Stimulated activated memory B cell treated with anti-CD40 and anti-IgM and Interleukin-4, amounts not matched to agents 10 μg/mL and 1 μg/mL and 100 μg/mL, for 72 hours (primary cell): ENCODE measurements at regions not wholly inside any gene's neighbourhood (a gene's known extent, or its start where the extent isn't known, plus 50 kb on each side); places are given as distances from the start of the nearest gene placed in this dataset.
"Not testable (repeated sequence)": the region's sequence is repeated elsewhere in the genome, so short reads cannot be mapped to it uniquely, and the experiment has no call there.

ENCODE experiments used
- ATAC-seq: fragments of 150-1000 bp; cut with Tn5 transposase; 2 replicates; pipeline ENCODE4 v1.10.0; 2021
- H3K27ac Mint-ChIP-seq: one replicate; pipeline ENCODE4 v1.8.0; 2022; ENCODE audit warnings: mild to moderate bottlenecking, mixed read lengths
- H3K27me3 Mint-ChIP-seq: one replicate; pipeline ENCODE4 v1.8.0; 2022; ENCODE audit warnings: mixed read lengths
- H3K36me3 Mint-ChIP-seq: one replicate; pipeline ENCODE4 v1.8.0; 2022; ENCODE audit warnings: mixed read lengths
- H3K4me1 Mint-ChIP-seq: one replicate; pipeline ENCODE4 v1.8.0; 2022; ENCODE audit warnings: mixed read lengths
- H3K4me3 Mint-ChIP-seq: one replicate; pipeline ENCODE4 v1.8.0; 2022; ENCODE audit warnings: mild to moderate bottlenecking, moderate library complexity, mixed read lengths
- H3K9me3 Mint-ChIP-seq: one replicate; pipeline ENCODE4 v1.8.0; 2022; ENCODE audit warnings: mixed read lengths

GRCh38 chr4:7141151-7141834 lies 51.0 kb upstream of the SORCS2 start:
- Mint-ChIP-seq H3K27me3 (peaks cover 56% of the 10 kb centered on the region), H3K4me3 (no peak overlapping the region), H3K27ac (no peak overlapping the region), H3K4me1 (no peaks in the 10 kb centered on the region), H3K9me3 (no peaks in the 10 kb centered on the region), H3K36me3 (no peaks in the 10 kb centered on the region)
- ATAC-seq = no peak

- Mint-ChIP-seq H3K4me3 (no peak overlapping the region), H3K36me3 (no peaks in the 10 kb centered on the region), H3K4me1 (no peaks in the 10 kb centered on the region), H3K27ac (no peak overlapping the region), H3K9me3 (no peaks in the 10 kb centered on the region), H3K27me3 (peaks cover 50% of the 10 kb centered on the region)
- no peak for ATAC-seq
Measured at GRCh38 chr4:7140692-7141069, 51.7 kb upstream of the SORCS2 start.

DNA sequence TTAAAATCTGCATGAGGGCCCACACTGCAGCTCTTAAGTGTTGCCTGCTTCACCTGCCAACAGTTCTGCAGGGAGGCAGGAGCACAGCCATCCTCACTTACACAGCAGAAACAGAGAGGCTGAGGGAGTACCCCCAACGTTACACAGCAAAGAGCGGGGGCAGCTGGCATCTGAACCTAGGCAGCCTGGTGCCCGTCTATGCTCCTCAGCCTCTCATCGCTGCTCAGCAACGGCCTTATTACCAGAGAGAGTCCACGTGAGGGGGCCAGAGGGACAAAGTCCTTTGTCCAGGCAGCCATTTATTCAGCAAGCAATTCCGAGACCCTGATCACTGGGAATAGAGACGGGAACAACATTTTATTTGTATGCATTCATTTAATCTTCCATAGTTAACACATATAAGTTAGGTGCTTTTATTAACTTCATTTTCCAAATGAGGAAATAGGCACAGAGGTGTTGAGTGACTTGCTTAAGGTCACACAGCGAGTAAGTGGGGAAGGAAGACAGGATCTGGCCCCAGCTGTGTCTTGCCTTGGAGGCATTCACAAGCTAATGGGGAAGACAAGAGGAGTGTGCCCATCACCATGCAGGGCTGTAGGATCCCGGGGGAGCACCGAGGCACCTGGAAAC lies 52.2 kb upstream of the SORCS2 start:
- Mint-ChIP-seq H3K27me3 (peaks cover 45% of the 10 kb centered on the region), H3K9me3 (no peaks in the 10 kb centered on the region), H3K36me3 (no peaks in the 10 kb centered on the region), H3K27ac (no peak overlapping the region), H3K4me1 (no peaks in the 10 kb centered on the region), H3K4me3 (no peak overlapping the region)
- no peak for ATAC-seq

- ATAC-seq = peak; percentile 9
- Mint-ChIP-seq H3K27ac (no peak overlapping the region), H3K4me3 (no peak overlapping the region), H3K9me3 (no peaks in the 10 kb centered on the region), H3K27me3 (peaks cover 38% of the 10 kb centered on the region), H3K4me1 (no peaks in the 10 kb centered on the region), H3K36me3 (no peaks in the 10 kb centered on the region)
Measured at GRCh38 chr4:7139167-7139982, 53.0 kb upstream of the SORCS2 start.

DNA sequence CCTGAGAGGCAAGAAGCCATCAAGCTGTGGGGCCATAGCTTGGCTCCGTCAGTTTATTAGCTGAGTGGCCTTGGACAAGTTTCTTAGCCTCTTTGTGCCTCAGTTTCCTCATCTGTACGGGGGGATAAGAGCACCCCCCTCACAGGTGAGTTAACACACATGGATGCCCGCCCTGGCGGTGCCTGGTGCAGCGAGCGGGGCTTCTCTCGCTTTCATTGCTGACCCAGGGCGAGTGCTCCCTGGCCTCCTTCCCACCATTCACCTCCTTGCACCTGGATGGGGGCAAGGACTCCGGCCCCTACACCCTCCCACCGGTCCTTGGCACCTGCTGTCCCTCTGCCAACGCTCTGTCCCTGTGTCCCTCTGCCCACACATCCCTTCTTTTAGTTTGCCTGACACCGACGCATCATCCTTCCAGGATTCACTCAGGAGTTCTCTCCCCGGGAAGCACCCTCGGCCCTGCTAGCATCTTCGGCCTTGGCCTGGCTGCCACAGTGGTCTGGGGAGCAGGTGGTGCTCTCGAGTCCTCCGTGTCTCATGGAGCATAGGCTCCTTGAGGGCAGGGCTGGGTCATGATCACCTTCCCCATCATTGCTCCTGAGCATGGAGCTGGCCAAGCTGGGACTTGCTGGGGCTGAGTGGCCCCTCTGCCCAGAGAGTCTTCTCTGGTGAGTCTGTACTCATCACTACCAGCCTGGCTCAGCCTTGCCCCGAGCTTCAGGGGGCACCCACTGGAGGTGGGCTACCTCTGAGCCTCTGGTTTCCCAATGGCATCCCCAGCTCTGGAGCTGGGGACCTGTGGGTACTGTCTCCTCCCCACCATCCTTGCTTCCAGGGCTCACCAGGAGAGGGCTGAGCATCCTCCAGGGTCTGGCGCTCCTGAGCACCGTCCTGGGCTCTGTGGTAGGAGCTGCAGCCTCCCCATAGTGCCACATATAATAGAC lies 53.8 kb upstream of the SORCS2 start:
- Mint-ChIP-seq H3K27ac (no peak overlapping the region), H3K36me3 (no peaks in the 10 kb centered on the region), H3K27me3 (peaks cover 37% of the 10 kb centered on the region), H3K9me3 (no peaks in the 10 kb centered on the region), H3K4me1 (no peaks in the 10 kb centered on the region), H3K4me3 (no peak overlapping the region)
- no peak for ATAC-seq

DNA sequence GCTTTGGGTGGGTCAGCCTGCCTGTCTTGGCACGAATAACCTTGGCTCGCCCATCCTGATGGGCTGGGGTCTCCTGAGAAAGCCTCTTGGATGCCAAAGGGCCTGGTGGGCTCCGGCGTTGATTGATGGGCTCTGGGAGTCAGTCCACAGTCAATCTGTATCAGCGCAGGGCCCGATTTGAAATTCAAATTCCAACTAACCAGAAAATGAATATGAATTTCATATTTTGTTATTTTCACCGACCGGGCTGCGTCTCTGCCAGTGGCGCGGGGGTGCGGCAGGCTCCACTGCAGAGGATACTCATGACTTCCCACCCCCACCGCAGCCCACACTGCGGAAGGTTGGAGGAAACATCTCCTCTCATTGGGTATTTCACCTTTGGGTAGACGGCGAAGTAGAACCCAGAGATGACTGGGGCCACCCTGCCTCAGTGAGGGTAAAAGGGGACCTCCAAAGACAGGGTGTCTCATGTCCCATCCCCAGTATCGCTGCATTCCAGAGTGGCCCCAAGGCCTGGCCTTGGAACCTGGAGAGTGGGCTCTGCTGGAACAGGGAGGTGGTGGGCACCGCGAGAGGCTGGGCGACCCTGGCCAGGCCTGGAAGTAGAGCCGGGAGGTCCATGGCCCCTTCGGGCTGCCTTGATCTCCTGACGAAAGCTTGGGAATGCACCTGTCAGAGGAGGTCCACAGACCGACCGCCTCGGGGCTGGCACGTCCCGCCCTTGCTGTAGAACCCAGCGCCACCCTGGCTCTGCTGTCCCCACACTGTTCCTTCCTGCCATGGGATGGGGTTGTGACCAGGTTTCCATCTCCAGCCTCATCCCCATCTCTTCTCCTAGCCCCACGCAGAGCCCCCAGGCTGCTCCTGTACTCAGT lies 54.8 kb upstream of the SORCS2 start:
- no peak overlapping the region for H3K4me3 Mint-ChIP-seq
- peaks cover 3% of the 10 kb centered on the region for H3K9me3 Mint-ChIP-seq
- H3K27ac Mint-ChIP-seq = no peak overlapping the region
- no peaks in the 10 kb centered on the region for H3K4me1 Mint-ChIP-seq
- peaks cover 28% of the 10 kb centered on the region for H3K27me3 Mint-ChIP-seq
- H3K36me3 Mint-ChIP-seq = no peaks in the 10 kb centered on the region
- ATAC-seq = no peak

DNA sequence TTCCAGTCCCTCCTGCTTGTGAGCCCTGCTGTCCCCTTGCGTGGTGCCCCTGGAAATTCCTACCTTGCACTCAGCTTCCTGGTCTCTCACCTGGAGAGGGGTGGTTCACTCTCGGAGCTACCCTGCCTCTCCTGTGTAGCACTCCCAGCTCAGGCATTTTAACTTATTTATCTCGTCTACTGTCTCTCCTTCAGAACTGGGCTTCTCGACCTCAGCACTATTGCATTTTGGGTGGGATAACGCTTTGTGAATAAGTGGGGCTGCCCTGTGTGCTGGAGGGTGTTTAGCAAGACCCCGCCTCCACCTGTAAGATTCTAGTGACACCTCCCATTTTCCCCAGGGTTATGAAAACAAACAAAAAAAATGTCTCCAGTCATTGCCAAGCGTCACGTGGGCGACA lies 56.0 kb upstream of the SORCS2 start:
- H3K27ac Mint-ChIP-seq = no peak overlapping the region
- H3K4me3 Mint-ChIP-seq = no peak overlapping the region
- no peaks in the 10 kb centered on the region for H3K4me1 Mint-ChIP-seq
- peaks cover 27% of the 10 kb centered on the region for H3K27me3 Mint-ChIP-seq
- ATAC-seq = no peak
- peaks cover 3% of the 10 kb centered on the region for H3K9me3 Mint-ChIP-seq
- no peaks in the 10 kb centered on the region for H3K36me3 Mint-ChIP-seq

DNA sequence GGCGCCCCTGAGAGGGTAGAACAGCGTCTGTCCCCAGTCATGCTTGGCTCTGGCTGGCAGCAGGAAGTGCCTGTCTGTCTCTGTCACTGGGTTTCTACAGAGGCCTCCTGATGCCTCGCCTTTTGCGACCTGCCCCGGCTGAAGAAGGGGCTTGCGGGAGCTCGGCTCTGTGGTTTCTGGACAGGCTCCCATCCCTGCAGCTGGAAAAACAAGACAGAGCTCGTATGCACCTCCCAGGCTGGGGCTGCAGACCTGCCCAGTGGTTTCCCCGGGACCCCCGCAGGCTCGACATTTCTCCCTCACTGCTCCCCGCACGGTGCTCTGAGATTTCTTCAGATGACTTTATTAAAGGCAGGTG lies 57.0 kb upstream of the SORCS2 start:
- ATAC-seq = no peak
- H3K27me3 Mint-ChIP-seq = peaks cover 25% of the 10 kb centered on the region

GRCh38 chr4:7134737-7135388 lies 57.5 kb upstream of the SORCS2 start:
- no peak for ATAC-seq

More for the DNA sequence above, 57.0 kb upstream of the SORCS2 start:
- Mint-ChIP-seq H3K9me3 (peaks cover 3% of the 10 kb centered on the region), H3K4me1 (no peaks in the 10 kb centered on the region), H3K36me3 (no peaks in the 10 kb centered on the region), H3K27ac (no peak overlapping the region), H3K4me3 (no peak overlapping the region)

DNA sequence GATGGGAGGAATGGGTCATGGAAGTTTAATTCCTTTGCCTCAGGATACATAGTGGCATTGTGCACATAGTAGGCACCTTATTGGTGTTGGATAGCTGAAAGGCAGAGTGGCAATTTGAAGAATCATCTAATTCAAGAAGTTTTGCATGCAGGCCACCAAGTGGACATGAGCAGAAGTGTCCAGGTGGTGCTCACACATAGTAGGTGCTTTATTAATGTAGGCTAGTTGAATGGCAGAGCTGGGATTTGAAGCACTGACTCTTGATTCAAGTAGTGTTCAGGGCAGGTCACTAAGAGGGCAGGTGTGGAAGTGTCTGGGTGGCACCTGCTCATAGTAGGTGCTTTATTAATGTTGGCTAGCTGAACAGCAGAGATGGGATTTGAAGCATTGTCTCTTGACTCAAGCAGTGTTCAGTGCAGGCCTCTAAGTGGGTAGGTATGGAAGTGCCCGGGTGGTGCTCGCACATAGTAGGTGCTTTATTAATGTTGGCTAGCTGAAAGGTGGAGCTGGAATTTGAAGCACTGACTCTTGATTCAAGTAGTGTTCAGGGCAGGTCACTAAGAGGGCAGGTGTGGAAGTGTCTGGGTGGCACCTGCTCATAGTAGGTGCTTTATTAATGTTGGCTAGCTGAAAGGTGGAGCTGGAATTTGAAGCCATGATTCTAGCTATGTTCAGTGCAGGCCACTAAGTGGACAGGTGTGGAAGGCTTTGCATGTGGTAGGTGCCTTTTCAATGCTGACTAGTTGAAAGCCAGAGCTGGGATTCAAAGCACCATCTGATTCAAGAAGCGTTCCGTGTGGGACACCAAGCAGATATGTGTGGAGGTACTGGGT lies 58.3 kb upstream of the SORCS2 start:
- not testable (repeated sequence) for H3K27ac Mint-ChIP-seq, ATAC-seq, H3K36me3 Mint-ChIP-seq, H3K4me1 Mint-ChIP-seq, H3K9me3 Mint-ChIP-seq, H3K4me3 Mint-ChIP-seq
- peaks cover 11% of the 10 kb centered on the region for H3K27me3 Mint-ChIP-seq

More at GRCh38 chr4:7134737-7135388, 57.5 kb upstream of the SORCS2 start:
- no peaks in the 10 kb centered on the region for H3K4me1 Mint-ChIP-seq
- peaks cover 3% of the 10 kb centered on the region for H3K9me3 Mint-ChIP-seq
- H3K27ac Mint-ChIP-seq = no peak overlapping the region
- H3K36me3 Mint-ChIP-seq = no peaks in the 10 kb centered on the region
- H3K27me3 Mint-ChIP-seq = peaks cover 20% of the 10 kb centered on the region
- no peak overlapping the region for H3K4me3 Mint-ChIP-seq

DNA sequence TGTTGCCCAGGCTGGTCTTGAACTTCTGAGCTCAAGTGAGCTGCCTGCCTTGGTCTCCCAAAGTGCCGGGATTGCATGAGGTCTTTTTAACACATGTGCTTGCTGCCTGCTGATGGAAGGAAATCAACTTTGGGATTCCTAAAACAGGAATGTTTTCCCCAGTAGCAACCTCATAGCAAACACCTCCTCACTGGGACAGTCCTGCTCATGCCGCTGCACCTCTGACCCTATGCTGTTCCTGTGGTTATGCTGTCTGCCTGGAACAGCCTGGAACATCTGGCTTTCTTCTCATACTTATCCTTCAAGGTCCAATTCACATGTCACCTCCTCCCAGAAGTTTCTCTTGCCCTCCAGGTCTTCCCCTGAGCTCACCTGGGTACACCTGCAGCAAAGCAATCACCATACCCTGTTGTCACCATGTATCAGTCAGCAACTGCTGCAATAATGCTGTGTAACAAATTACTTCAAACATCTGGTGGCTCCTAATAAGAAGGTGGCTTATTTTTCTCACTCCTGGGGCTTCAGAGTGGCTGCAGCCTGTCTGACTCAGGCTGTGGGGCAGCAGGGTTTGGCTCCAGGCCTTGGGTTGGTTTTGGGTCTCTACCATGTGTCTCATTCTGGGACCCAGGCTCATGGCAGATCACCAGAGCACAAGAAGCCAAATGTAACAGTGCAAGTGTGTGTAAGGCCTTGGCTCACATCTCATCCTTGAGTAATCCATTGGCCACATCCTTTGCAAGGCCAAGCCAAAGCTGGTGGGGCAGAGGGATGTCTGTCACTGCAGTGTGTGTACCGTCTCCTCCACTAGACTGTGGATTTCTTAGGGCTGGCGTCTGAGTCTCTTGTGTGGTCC lies 59.4 kb upstream of the SORCS2 start:
- Mint-ChIP-seq H3K4me1 (no peaks in the 10 kb centered on the region), H3K4me3 (no peak overlapping the region), H3K9me3 (peaks cover 3% of the 10 kb centered on the region), H3K27ac (no peak overlapping the region), H3K27me3 (peaks cover 2% of the 10 kb centered on the region), H3K36me3 (no peaks in the 10 kb centered on the region)
- ATAC-seq = no peak

GRCh38 chr4:7132249-7132648 lies 60.1 kb upstream of the SORCS2 start:
- H3K4me1 Mint-ChIP-seq = no peaks in the 10 kb centered on the region
- H3K36me3 Mint-ChIP-seq = no peaks in the 10 kb centered on the region
- H3K9me3 Mint-ChIP-seq = peaks cover 3% of the 10 kb centered on the region
- ATAC-seq = no peak
- H3K27ac Mint-ChIP-seq = no peak overlapping the region
- no peak overlapping the region for H3K4me3 Mint-ChIP-seq
- peaks cover 9% of the 10 kb centered on the region for H3K27me3 Mint-ChIP-seq
